ENCODE measurements at regions not wholly inside any gene's neighbourhood (a gene's known extent, or its start where the extent isn't known, plus 50 kb on each side); places are given as distances from the start of the nearest gene placed in this dataset.

GRCh38 chr3:24722087-24722486, 227.4 kb upstream of the THRB start:
- Histone ChIP-seq H3K36me3 (ENCODE audit: insufficient read depth, low read length) (no peaks in the 10 kb centered on the region), H4K20me1 (ENCODE audit: insufficient read depth, low read length) (no peaks in the 10 kb centered on the region), H3K4me2 (ENCODE audit: insufficient read depth, low read length) (no peak overlapping the region), H2AFZ (ENCODE audit: low read length) (no peak overlapping the region), H3K9me3 (ENCODE audit: low read depth, low read length) (no peaks in the 10 kb centered on the region), H3K4me1 (ENCODE audit: insufficient read depth, low read length) (no peaks in the 10 kb centered on the region), H3K79me2 (ENCODE audit: insufficient read depth, low read length) (no peaks in the 10 kb centered on the region), H3K27ac (ENCODE audit: low read depth, low read length) (no peak overlapping the region), H3K4me3 (ENCODE audit: insufficient read depth, low read length) (no peak overlapping the region), H3K27me3 (ENCODE audit: insufficient read depth, low read length) (no peaks in the 10 kb centered on the region)
- no peak for DNase-seq (ENCODE audit: insufficient read length, low spot score, missing footprints)
- TF ChIP-seq CTCF (IDR thresholded peaks at IDR 0.05; ENCODE audit: extremely low read depth, low read depth, low read length), result no peak

DNA sequence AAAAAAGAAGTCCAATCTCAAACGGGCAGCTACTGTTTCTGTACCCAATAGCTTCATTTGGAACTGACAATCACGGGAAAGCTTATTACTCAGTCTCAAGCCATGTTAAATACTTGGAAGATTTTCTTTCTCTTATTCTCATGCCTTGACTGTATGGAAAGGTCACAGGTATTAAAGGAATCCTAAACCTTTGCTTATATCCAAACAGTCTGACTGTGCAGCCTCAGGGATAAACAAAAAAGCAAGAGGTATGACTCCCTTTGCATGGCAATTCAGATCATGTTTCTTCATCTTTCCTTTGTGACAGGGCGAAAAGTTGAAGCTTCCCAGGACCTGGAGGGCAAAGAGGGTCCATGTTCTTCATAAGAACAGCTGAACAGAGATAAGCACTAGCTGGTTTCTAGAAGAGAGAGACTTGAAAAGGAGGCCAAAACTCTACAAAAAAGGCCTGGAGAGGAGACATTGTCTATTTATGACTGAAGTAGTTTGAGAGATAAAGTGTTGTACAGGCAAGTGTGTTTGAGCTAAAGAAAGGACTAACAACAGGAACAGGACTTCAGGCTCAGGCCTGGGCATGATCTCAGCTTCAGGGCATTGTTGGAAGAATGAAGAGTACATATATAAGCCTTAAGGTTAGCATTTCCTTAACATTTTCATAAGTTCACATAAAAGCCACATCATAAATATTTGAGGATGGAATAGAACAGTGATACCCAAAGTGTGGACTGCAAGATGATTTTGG, 231.0 kb upstream of the THRB start:
- no peak for DNase-seq (ENCODE audit: insufficient read length, low spot score, missing footprints)
- H3K36me3 ChIP-seq (ENCODE audit: insufficient read depth, low read length), result no peaks in the 10 kb centered on the region

GRCh38 chr3:24726423-24726822, 231.8 kb upstream of the THRB start:
- DNase-seq (ENCODE audit: insufficient read length, low spot score, missing footprints), result no peak
- Histone ChIP-seq H3K4me1 (ENCODE audit: insufficient read depth, low read length) (no peaks in the 10 kb centered on the region), H4K20me1 (ENCODE audit: insufficient read depth, low read length) (no peaks in the 10 kb centered on the region), H3K79me2 (ENCODE audit: insufficient read depth, low read length) (no peaks in the 10 kb centered on the region), H3K27me3 (ENCODE audit: insufficient read depth, low read length) (no peaks in the 10 kb centered on the region), H3K9me3 (ENCODE audit: low read depth, low read length) (no peaks in the 10 kb centered on the region), H3K4me2 (ENCODE audit: insufficient read depth, low read length) (no peak overlapping the region), H3K36me3 (ENCODE audit: insufficient read depth, low read length) (no peaks in the 10 kb centered on the region), H2AFZ (ENCODE audit: low read length) (no peak overlapping the region), H3K4me3 (ENCODE audit: insufficient read depth, low read length) (no peak overlapping the region), H3K27ac (ENCODE audit: low read depth, low read length) (no peak overlapping the region)
- no peak for TF ChIP-seq CTCF (IDR thresholded peaks at IDR 0.05; ENCODE audit: extremely low read depth, low read depth, low read length)

More for the DNA sequence above, 231.0 kb upstream of the THRB start:
- no peaks in the 10 kb centered on the region for H3K9me3 ChIP-seq (ENCODE audit: low read depth, low read length)
- H3K79me2 ChIP-seq (ENCODE audit: insufficient read depth, low read length), result no peaks in the 10 kb centered on the region
- H3K27me3 ChIP-seq (ENCODE audit: insufficient read depth, low read length), result no peaks in the 10 kb centered on the region
- no peaks in the 10 kb centered on the region for H4K20me1 ChIP-seq (ENCODE audit: insufficient read depth, low read length)
- H3K4me3 ChIP-seq (ENCODE audit: insufficient read depth, low read length), result no peak overlapping the region
- H3K4me1 ChIP-seq (ENCODE audit: insufficient read depth, low read length), result no peaks in the 10 kb centered on the region
- TF ChIP-seq CTCF (IDR thresholded peaks at IDR 0.05; ENCODE audit: extremely low read depth, low read depth, low read length), result no peak
- H2AFZ ChIP-seq (ENCODE audit: low read length), result no peak overlapping the region
- no peak overlapping the region for H3K4me2 ChIP-seq (ENCODE audit: insufficient read depth, low read length)
- no peak overlapping the region for H3K27ac ChIP-seq (ENCODE audit: low read depth, low read length)

- no peak for TF ChIP-seq CTCF (IDR thresholded peaks at IDR 0.05; ENCODE audit: extremely low read depth, low read depth, low read length)
- no peak overlapping the region for H3K4me3 ChIP-seq (ENCODE audit: insufficient read depth, low read length)
- no peak overlapping the region for H3K27ac ChIP-seq (ENCODE audit: low read depth, low read length)
- H3K9me3 ChIP-seq (ENCODE audit: low read depth, low read length), result no peaks in the 10 kb centered on the region
- H3K27me3 ChIP-seq (ENCODE audit: insufficient read depth, low read length), result no peaks in the 10 kb centered on the region
- H3K79me2 ChIP-seq (ENCODE audit: insufficient read depth, low read length), result no peaks in the 10 kb centered on the region
- no peaks in the 10 kb centered on the region for H3K36me3 ChIP-seq (ENCODE audit: insufficient read depth, low read length)
- DNase-seq (ENCODE audit: insufficient read length, low spot score, missing footprints), result no peak
- no peak overlapping the region for H2AFZ ChIP-seq (ENCODE audit: low read length)
- no peaks in the 10 kb centered on the region for H3K4me1 ChIP-seq (ENCODE audit: insufficient read depth, low read length)
- no peaks in the 10 kb centered on the region for H4K20me1 ChIP-seq (ENCODE audit: insufficient read depth, low read length)
- H3K4me2 ChIP-seq (ENCODE audit: insufficient read depth, low read length), result no peak overlapping the region
These were observed 235.5 kb upstream of the THRB start for GRCh38 chr3:24730173-24730572.
